ENCODE measurements at regions not wholly inside any gene's neighbourhood (a gene's known extent, or its start where the extent isn't known, plus 50 kb on each side); places are given as distances from the start of the nearest gene placed in this dataset.
"Not testable (repeated sequence)": the region's sequence is repeated elsewhere in the genome, so short reads cannot be mapped to it uniquely, and the experiment has no call there.

GRCh38 chr20:48503166-48503815, 324.5 kb downstream of the PREX1 start:
- TF ChIP-seq POLR2AphosphoS5 (IDR thresholded peaks at IDR 0.05; ENCODE audit: low read depth) (no peak), CTCF (IDR thresholded peaks at IDR 0.05; ENCODE audit: insufficient read depth, low read length) (no peak), REST (IDR thresholded peaks at IDR 0.05; ENCODE audit: insufficient replicate concordance, low read depth) (no peak), GABPA (IDR thresholded peaks at IDR 0.05; ENCODE audit: low read depth) (no peak), SPI1 (IDR thresholded peaks at IDR 0.05; ENCODE audit: borderline replicate concordance, low read depth) (no peak)
- Histone ChIP-seq H3K27me3 (ENCODE audit: insufficient read depth, poor library complexity, severe bottlenecking) (no peaks in the 10 kb centered on the region), H3K27ac (replicated peaks) (no peak overlapping the region), H3K4me3 (replicated peaks; ENCODE audit: insufficient read depth, low read length) (no peak overlapping the region)
- no peak for DNase-seq (ENCODE audit: low read depth in 1 of 2, low spot score in 1 of 2)

GRCh38 chr20:48502758-48503157, 325.0 kb downstream of the PREX1 start:
- Histone ChIP-seq H3K27me3 (ENCODE audit: insufficient read depth, poor library complexity, severe bottlenecking) (no peaks in the 10 kb centered on the region), H3K4me3 (replicated peaks; ENCODE audit: insufficient read depth, low read length) (no peak overlapping the region), H3K27ac (replicated peaks) (no peak overlapping the region)
- DNase-seq (ENCODE audit: low read depth in 1 of 2, low spot score in 1 of 2) = no peak
- TF ChIP-seq SPI1 (IDR thresholded peaks at IDR 0.05; ENCODE audit: borderline replicate concordance, low read depth) (no peak), POLR2AphosphoS5 (IDR thresholded peaks at IDR 0.05; ENCODE audit: low read depth) (no peak), CTCF (IDR thresholded peaks at IDR 0.05; ENCODE audit: insufficient read depth, low read length) (no peak), GABPA (IDR thresholded peaks at IDR 0.05; ENCODE audit: low read depth) (no peak), REST (IDR thresholded peaks at IDR 0.05; ENCODE audit: insufficient replicate concordance, low read depth) (no peak)

GRCh38 chr20:48502016-48502415, 325.8 kb downstream of the PREX1 start:
- TF ChIP-seq POLR2AphosphoS5 (IDR thresholded peaks at IDR 0.05; ENCODE audit: low read depth) (no peak), CTCF (IDR thresholded peaks at IDR 0.05; ENCODE audit: insufficient read depth, low read length) (no peak), REST (IDR thresholded peaks at IDR 0.05; ENCODE audit: insufficient replicate concordance, low read depth) (no peak), GABPA (IDR thresholded peaks at IDR 0.05; ENCODE audit: low read depth) (no peak), SPI1 (IDR thresholded peaks at IDR 0.05; ENCODE audit: borderline replicate concordance, low read depth) (no peak)
- H3K27me3 ChIP-seq (ENCODE audit: insufficient read depth, poor library complexity, severe bottlenecking) = no peaks in the 10 kb centered on the region
- no peak for DNase-seq (ENCODE audit: low read depth in 1 of 2, low spot score in 1 of 2)
- H3K4me3 ChIP-seq (replicated peaks; ENCODE audit: insufficient read depth, low read length) = no peak overlapping the region
- H3K27ac ChIP-seq (replicated peaks) = no peak overlapping the region

GRCh38 chr20:48500900-48501299, 326.9 kb downstream of the PREX1 start:
- not testable (repeated sequence) for H3K27me3 ChIP-seq (ENCODE audit: insufficient read depth, poor library complexity, severe bottlenecking); DNase-seq (ENCODE audit: low read depth in 1 of 2, low spot score in 1 of 2); H3K4me3 ChIP-seq (replicated peaks; ENCODE audit: insufficient read depth, low read length); H3K27ac ChIP-seq (replicated peaks)

GRCh38 chr20:48498939-48499338, 328.9 kb downstream of the PREX1 start:
- not testable (repeated sequence) for H3K4me3 ChIP-seq (replicated peaks; ENCODE audit: insufficient read depth, low read length); H3K27ac ChIP-seq (replicated peaks); DNase-seq (ENCODE audit: low read depth in 1 of 2, low spot score in 1 of 2); H3K27me3 ChIP-seq (ENCODE audit: insufficient read depth, poor library complexity, severe bottlenecking)

GRCh38 chr20:48498125-48498524, 329.7 kb downstream of the PREX1 start:
- not testable (repeated sequence) for H3K27me3 ChIP-seq (ENCODE audit: insufficient read depth, poor library complexity, severe bottlenecking); H3K27ac ChIP-seq (replicated peaks)

More at GRCh38 chr20:48498125-48498524, 329.7 kb downstream of the PREX1 start:
- not testable (repeated sequence) for DNase-seq (ENCODE audit: low read depth in 1 of 2, low spot score in 1 of 2); H3K4me3 ChIP-seq (replicated peaks; ENCODE audit: insufficient read depth, low read length)
